Adrenal gland (tissue), 9 donors: ENCODE measurements at regions not wholly inside any gene's neighbourhood (a gene's known extent, or its start where the extent isn't known, plus 50 kb on each side); places are given as distances from the start of the nearest gene placed in this dataset.

Source experiments
- DNase-seq, 7 donors: peaks; one replicate each; pipeline ENCODE4 v3.0.0-alpha.2; 2019 to 2020
- H3K27ac ChIP-seq, 5 donors: fragments of 200-600 bp; sonication (generic) in 4 of 5; 1 replicate in 3 of 5; 2 replicates in 2 of 5; pipeline versions ENCODE4 v1.5.1 to v1.8.0; 2016 to 2020; ENCODE audit warnings: mild to moderate bottlenecking in 1 of 5
- H3K27me3 ChIP-seq: fragments of 200-600 bp; 2 replicates; pipeline ENCODE4 v1.8.0; 2021
- H3K36me3 ChIP-seq, 2 donors: fragments of 200-600 bp; replicated peaks in 1 of 2; 1 replicate in 1 of 2; 2 replicates in 1 of 2; pipeline versions ENCODE4 v1.5.1 to v1.8.0; 2018 to 2022
- H3K4me1 ChIP-seq, 2 donors: fragments of 200-600 bp; replicated peaks in 1 of 2; 1 replicate in 1 of 2; 2 replicates in 1 of 2; pipeline versions ENCODE4 v1.5.1 to v1.8.0; 2018 to 2021
- H3K4me3 ChIP-seq, 4 donors: fragments of 200-600 bp; sonication (generic) in 3 of 4; one replicate each; pipeline ENCODE4 v1.5.1; 2016 to 2018
- H3K9me3 ChIP-seq, 3 donors: fragments of 200-600 bp; sonication (generic) in 1 of 3; replicated peaks in 1 of 3; 1 replicate in 2 of 3; 2 replicates in 1 of 3; pipeline versions ENCODE4 v1.5.1 to v1.8.0; 2016 to 2021
- POLR2A ChIP-seq, 2 donors: fragments of 450-650 bp; IDR thresholded peaks; one replicate each; pipeline ENCODE4 v1.6.1; 2017; ENCODE audit warnings: antibody characterized with exemption in 2 of 2, mild to moderate bottlenecking in 2 of 2, moderate library complexity in 1 of 2
- WGBS, 4 donors: extraction: QIAGEN DNeasy Blood & Tissue Kit in 2 of 4; methylation state at CpG; one replicate each; pipeline versions ENCODE4 v1.1.5 to v1.1.7; 2013 to 2017; 5-methylcytosine and 5-hydroxymethylcytosine counted together
- intact Hi-C, 2 donors: fragments of 100-400 bp; cut with DNase I; formaldehyde crosslinking; loops; one replicate each; pipeline versions ENCODE4 v1.14.1 to v1.15.0; 2022 to 2023
- TF ChIP-seq, protein P1 (sequence below), 6 experiments: fragments of 450-650 bp in 4 of 6; fragments of 200-600 bp in 2 of 6; sonication (generic) in 1 of 6; IDR thresholded peaks; 1 replicate in 5 of 6; 2 replicates in 1 of 6; pipeline versions ENCODE4 v1.5.1 to v1.8.0; 2016 to 2021; ENCODE audit warnings: antibody characterized with exemption in 6 of 6, mild to moderate bottlenecking in 2 of 6, moderate library complexity in 1 of 6
- donor health status: healthy with polysubstance abuse.
- donor health status: Bipolar disorder and iron deficiency.
- donor health status: DM: yes; HTN: yes; CAD: no.
- donor health status: DM: no; HTN: no; CAD: no.
- donor health status: DM: no; HTN: no; CAD: no.

- Histone ChIP-seq H3K9me3 (no peaks in the 10 kb centered on the region), H3K4me1 (no peaks in the 10 kb centered on the region), H3K27ac (no peak overlapping the region), H3K36me3 (no peaks in the 10 kb centered on the region), H3K27me3 (no peaks in the 10 kb centered on the region), H3K4me3 (no peak overlapping the region)
- intact Hi-C loops, result no loop called here
- TF ChIP-seq, protein P1, sequence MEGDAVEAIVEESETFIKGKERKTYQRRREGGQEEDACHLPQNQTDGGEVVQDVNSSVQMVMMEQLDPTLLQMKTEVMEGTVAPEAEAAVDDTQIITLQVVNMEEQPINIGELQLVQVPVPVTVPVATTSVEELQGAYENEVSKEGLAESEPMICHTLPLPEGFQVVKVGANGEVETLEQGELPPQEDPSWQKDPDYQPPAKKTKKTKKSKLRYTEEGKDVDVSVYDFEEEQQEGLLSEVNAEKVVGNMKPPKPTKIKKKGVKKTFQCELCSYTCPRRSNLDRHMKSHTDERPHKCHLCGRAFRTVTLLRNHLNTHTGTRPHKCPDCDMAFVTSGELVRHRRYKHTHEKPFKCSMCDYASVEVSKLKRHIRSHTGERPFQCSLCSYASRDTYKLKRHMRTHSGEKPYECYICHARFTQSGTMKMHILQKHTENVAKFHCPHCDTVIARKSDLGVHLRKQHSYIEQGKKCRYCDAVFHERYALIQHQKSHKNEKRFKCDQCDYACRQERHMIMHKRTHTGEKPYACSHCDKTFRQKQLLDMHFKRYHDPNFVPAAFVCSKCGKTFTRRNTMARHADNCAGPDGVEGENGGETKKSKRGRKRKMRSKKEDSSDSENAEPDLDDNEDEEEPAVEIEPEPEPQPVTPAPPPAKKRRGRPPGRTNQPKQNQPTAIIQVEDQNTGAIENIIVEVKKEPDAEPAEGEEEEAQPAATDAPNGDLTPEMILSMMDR (IDR thresholded peaks at IDR 0.05), result no peak
- no peak for TF ChIP-seq POLR2A (IDR thresholded peaks at IDR 0.05)
- no peak for DNase-seq
- WGBS, 4 donors, result 45 to 90% (median 73%) methylated on average over 3 to 14 of the region's 14 CpGs
Observed at GRCh38 chr2:731711-732110, 54.5 kb upstream of the TMEM18 start.

DNA sequence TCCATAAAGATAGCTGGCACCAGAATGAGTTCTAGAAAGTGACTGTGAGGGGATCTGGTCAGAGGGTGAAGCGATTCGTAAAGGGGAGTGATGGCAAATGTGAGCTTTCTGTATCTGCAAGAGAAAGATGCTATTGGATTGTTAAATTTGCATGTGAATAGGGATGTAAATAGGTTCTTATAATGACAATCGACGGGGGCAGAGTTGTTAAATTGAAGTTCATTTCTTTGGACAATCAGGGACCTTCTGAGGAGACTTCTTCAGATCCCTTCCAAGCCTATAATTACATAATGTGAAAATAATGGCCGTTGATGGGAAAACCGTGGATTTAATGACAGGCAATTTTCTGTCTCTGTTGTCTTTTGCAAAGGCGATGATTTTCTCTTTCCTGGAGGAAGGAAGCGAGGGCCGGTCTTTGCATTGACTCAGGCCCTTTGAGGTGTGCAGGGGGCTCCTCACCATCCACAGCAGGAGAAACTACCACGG lies 52.2 kb upstream of the TMEM18 start:
- intact Hi-C loops, result no loop called here
- H3K27me3 ChIP-seq, result no peaks in the 10 kb centered on the region
- no peak overlapping the region for H3K27ac ChIP-seq
- no peak for TF ChIP-seq POLR2A (IDR thresholded peaks at IDR 0.05)
- 46 to 64% (median 52%) methylated on average over 10 of the region's 10 CpGs for WGBS, 4 donors
- no peaks in the 10 kb centered on the region for H3K36me3 ChIP-seq
- no peaks in the 10 kb centered on the region for H3K4me1 ChIP-seq
- H3K4me3 ChIP-seq, result no peak overlapping the region
- DNase-seq, result no peak
- no peaks in the 10 kb centered on the region for H3K9me3 ChIP-seq

DNA sequence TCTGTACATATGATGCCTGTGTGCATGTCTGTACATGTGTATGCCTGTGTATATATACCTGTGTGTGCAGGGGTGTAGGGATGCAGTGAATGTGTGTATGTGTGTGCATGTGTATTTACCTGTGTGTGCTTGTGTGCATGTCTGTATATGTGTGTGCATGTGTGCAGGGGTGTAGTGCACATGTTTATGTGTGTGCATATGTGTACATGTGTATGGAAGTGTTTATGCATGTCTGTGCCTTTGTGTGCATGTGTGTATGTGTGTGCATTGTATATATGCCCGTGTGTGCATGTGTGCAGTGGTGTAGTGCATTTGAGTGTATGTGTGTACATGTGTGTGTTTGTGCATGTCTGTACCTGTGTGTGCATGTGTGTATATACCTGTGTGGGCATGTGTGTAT lies 51.0 kb upstream of the TMEM18 start:
- Histone ChIP-seq H3K27ac (no peak overlapping the region), H3K4me1 (no peaks in the 10 kb centered on the region), H3K27me3 (no peaks in the 10 kb centered on the region), H3K36me3 (no peaks in the 10 kb centered on the region), H3K4me3 (no peak overlapping the region), H3K9me3 (no peaks in the 10 kb centered on the region)
- intact Hi-C loops, result no loop called here
- WGBS, 4 donors, result 84 to 100% (median 91%) methylated on average over 1 of the region's 1 CpG
- no peak for TF ChIP-seq POLR2A (IDR thresholded peaks at IDR 0.05)
- TF ChIP-seq, protein P1 (IDR thresholded peaks at IDR 0.05), result no peak
- DNase-seq, result no peak

- Histone ChIP-seq H3K4me3 (no peak overlapping the region), H3K4me1 (no peaks in the 10 kb centered on the region), H3K27me3 (no peaks in the 10 kb centered on the region), H3K36me3 (no peaks in the 10 kb centered on the region), H3K27ac (no peak overlapping the region), H3K9me3 (no peaks in the 10 kb centered on the region)
- intact Hi-C loops, result no loop called here
- 71 to 82% (median 75%) methylated on average over 6 of the region's 6 CpGs for WGBS, 4 donors
- no peak for TF ChIP-seq POLR2A (IDR thresholded peaks at IDR 0.05)
- TF ChIP-seq, protein P1 (IDR thresholded peaks at IDR 0.05), result no peak
- DNase-seq, result no peak
Observed at GRCh38 chr2:727071-727470, 49.9 kb upstream of the TMEM18 start.
